ENCODE measurements at regions not wholly inside any gene's neighbourhood (a gene's known extent, or its start where the extent isn't known, plus 50 kb on each side); places are given as distances from the start of the nearest gene placed in this dataset.
A peak's percentile ranks its signal among the peaks of the same experiment; 100 is the strongest.

GRCh38 chrX:38871129-38872029 lies 70.1 kb downstream of the MID1IP1 start:
- H3K27ac ChIP-seq (ENCODE audit: insufficient read length, low read depth, low read length): peak overlapping the region; percentile 99
- no peak overlapping the region for H3K56ac ChIP-seq (ENCODE audit: insufficient read length, low read depth, low read length)
- peaks cover 9% of the 10 kb centered on the region; the same call in 1 of the 2 replicates for H3K4me1 ChIP-seq (ENCODE audit: insufficient read depth, low read length)
- peak overlapping the region; percentile 74 for H2BK5ac ChIP-seq (ENCODE audit: insufficient read length, low read length)
- DNase-seq: peak; percentile 64
- Mint-ChIP-seq H3K9me3 (peaks cover 58 to 63% of the 10 kb centered on the region in 2 experiments), H3K4me3 (peak overlapping the region; percentile 47 to 59), H3K27me3 (ENCODE audit: low read depth) (no peaks in the 10 kb centered on the region), H3K4me1 (peaks cover 32 to 54% of the 10 kb centered on the region in 2 experiments), H3K27ac (peak overlapping the region; percentile 91 to 99 (median 98)), H3K36me3 (ENCODE audit: insufficient read depth in 1 of 3, low read depth in 3 of 3) (peaks cover 0 to 2% (median 0%) of the 10 kb centered on the region in 3 experiments; a peak in 3 of 7 replicates)
- no peaks in the 10 kb centered on the region for H3K27me3 ChIP-seq (ENCODE audit: insufficient read depth, low read length)
- TF ChIP-seq, protein P1, sequence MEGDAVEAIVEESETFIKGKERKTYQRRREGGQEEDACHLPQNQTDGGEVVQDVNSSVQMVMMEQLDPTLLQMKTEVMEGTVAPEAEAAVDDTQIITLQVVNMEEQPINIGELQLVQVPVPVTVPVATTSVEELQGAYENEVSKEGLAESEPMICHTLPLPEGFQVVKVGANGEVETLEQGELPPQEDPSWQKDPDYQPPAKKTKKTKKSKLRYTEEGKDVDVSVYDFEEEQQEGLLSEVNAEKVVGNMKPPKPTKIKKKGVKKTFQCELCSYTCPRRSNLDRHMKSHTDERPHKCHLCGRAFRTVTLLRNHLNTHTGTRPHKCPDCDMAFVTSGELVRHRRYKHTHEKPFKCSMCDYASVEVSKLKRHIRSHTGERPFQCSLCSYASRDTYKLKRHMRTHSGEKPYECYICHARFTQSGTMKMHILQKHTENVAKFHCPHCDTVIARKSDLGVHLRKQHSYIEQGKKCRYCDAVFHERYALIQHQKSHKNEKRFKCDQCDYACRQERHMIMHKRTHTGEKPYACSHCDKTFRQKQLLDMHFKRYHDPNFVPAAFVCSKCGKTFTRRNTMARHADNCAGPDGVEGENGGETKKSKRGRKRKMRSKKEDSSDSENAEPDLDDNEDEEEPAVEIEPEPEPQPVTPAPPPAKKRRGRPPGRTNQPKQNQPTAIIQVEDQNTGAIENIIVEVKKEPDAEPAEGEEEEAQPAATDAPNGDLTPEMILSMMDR (conservative IDR thresholded peaks at IDR 0.05): no peak
- H4K20me1 ChIP-seq (ENCODE audit: control insufficient read depth, insufficient read depth, insufficient read length): no peaks in the 10 kb centered on the region
- no peak overlapping the region for H3K4ac ChIP-seq (ENCODE audit: low read depth, low read length)
- no peak overlapping the region for H2BK120ac ChIP-seq (ENCODE audit: low read depth, low read length, poor library complexity, severe bottlenecking)
- H3K23ac ChIP-seq (ENCODE audit: insufficient read length, low read depth, low read length): no peak overlapping the region
- H3K9me3 ChIP-seq (ENCODE audit: control insufficient read depth, low read depth, low read length): no peaks in the 10 kb centered on the region
- peaks cover 5% of the 10 kb centered on the region for H3K23me2 ChIP-seq (ENCODE audit: insufficient read length, low read depth, low read length, poor library complexity, severe bottlenecking)
- H3K79me2 ChIP-seq (ENCODE audit: insufficient read depth, low read length): no peaks in the 10 kb centered on the region
- peak overlapping the region; percentile 90 for H3K18ac ChIP-seq (ENCODE audit: insufficient read length, low read depth, low read length)
- H4K91ac ChIP-seq (ENCODE audit: insufficient read length, low read depth, low read length): peak overlapping the region; percentile 83
- no peak overlapping the region for H2BK15ac ChIP-seq (ENCODE audit: low read depth, low read length)
- peak overlapping the region; percentile 62 for H3K4me2 ChIP-seq (ENCODE audit: insufficient read depth, insufficient read length, low read length)
- no peak overlapping the region for H3T11ph ChIP-seq (ENCODE audit: low read length)
- WGBS (ENCODE audit: extremely low coverage, insufficient read length, low lambda C conversion rate): no CpG with 5 or more reads among the region's 5 CpGs
- H2BK20ac ChIP-seq (ENCODE audit: low read depth, low read length, poor library complexity, severe bottlenecking): no peak overlapping the region
- H3K9ac ChIP-seq (ENCODE audit: extremely low read depth, insufficient read length, low read length): peak overlapping the region; percentile 63
- H2AFZ ChIP-seq (ENCODE audit: low read length): no peak overlapping the region
- peak overlapping the region; percentile 98 for H4K5ac ChIP-seq (ENCODE audit: insufficient read length, low read depth, low read length)
- no peaks in the 10 kb centered on the region for H3K79me1 ChIP-seq (ENCODE audit: insufficient read depth, low read depth, low read length, poor library complexity, severe bottlenecking)
- peak overlapping the region; percentile 28 for H2AK5ac ChIP-seq (ENCODE audit: insufficient read length, low read length)
- H3K14ac ChIP-seq (ENCODE audit: insufficient read depth, low read length): no peak overlapping the region
- no peak overlapping the region for H4K8ac ChIP-seq (replicated peaks; ENCODE audit: insufficient read length, low read depth, low read length)
- H2BK12ac ChIP-seq (ENCODE audit: insufficient read length, low read depth, low read length): no peak overlapping the region

Measured in H9 (cell line).